GM19043 (cell line): ENCODE measurements at regions not wholly inside any gene's neighbourhood (a gene's known extent, or its start where the extent isn't known, plus 50 kb on each side); places are given as distances from the start of the nearest gene placed in this dataset.

Experiments
- ATAC-seq: cut with Tn5 transposase; IDR thresholded peaks from one replicate; pipeline ENCODE4 v1.9.1; 2021; ENCODE audit warnings: low read depth; ENCODE audit not compliant: unreplicated experiment

GRCh38 chr1:182295697-182296096 lies 95.9 kb downstream of the GLUL start:
- ATAC-seq = no peak

GRCh38 chr1:182293119-182293589 lies 98.4 kb downstream of the GLUL start:
- no peak for ATAC-seq

GRCh38 chr1:182292193-182292741 lies 99.3 kb downstream of the GLUL start:
- ATAC-seq = no peak

- no peak for ATAC-seq
Observed at GRCh38 chr1:182291584-182292192, 99.9 kb downstream of the GLUL start.

- ATAC-seq = no peak
Observed at GRCh38 chr1:182288749-182289604, 102.6 kb downstream of the GLUL start.

GRCh38 chr1:182286761-182287160 lies 104.8 kb downstream of the GLUL start:
- no peak for ATAC-seq

- no peak for ATAC-seq
Observed at GRCh38 chr1:182283746-182284544, 107.6 kb downstream of the GLUL start.

- ATAC-seq = no peak
Observed at GRCh38 chr1:182281541-182281940, 110.0 kb downstream of the GLUL start.

- no peak for ATAC-seq
Observed at GRCh38 chr1:182280504-182280900, 111.1 kb downstream of the GLUL start.

GRCh38 chr1:182279724-182280503 lies 111.7 kb downstream of the GLUL start:
- no peak for ATAC-seq

GRCh38 chr1:182279302-182279701 lies 112.3 kb downstream of the GLUL start:
- ATAC-seq = no peak

- no peak for ATAC-seq
Observed at GRCh38 chr1:182278144-182279054, 113.2 kb downstream of the GLUL start.

GRCh38 chr1:182275271-182275670 lies 116.3 kb downstream of the GLUL start:
- no peak for ATAC-seq

- ATAC-seq = no peak
Observed at GRCh38 chr1:182274618-182275017, 117.0 kb downstream of the GLUL start.

- ATAC-seq = no peak
Observed at GRCh38 chr1:182270731-182271130, 120.9 kb downstream of the GLUL start.

- ATAC-seq = no peak
Observed at GRCh38 chr1:182269097-182269496, 122.5 kb downstream of the GLUL start.

- no peak for ATAC-seq
Observed at GRCh38 chr1:182268669-182269068, 122.9 kb downstream of the GLUL start.

GRCh38 chr1:182264185-182264584 lies 127.4 kb downstream of the GLUL start:
- no peak for ATAC-seq

- no peak for ATAC-seq
Observed at GRCh38 chr1:182263706-182264105, 127.9 kb downstream of the GLUL start.
